OCI-LY3 (cell line): ENCODE measurements at regions not wholly inside any gene's neighbourhood (a gene's known extent, or its start where the extent isn't known, plus 50 kb on each side); places are given as distances from the start of the nearest gene placed in this dataset.

Experiments used
- EZH2phosphoT487 ChIP-seq: fragments of 200-600 bp; shearing (Covaris generic); IDR thresholded peaks from 2 replicates; pipeline ENCODE4 v1.6.1; 2018; ENCODE audit warnings: antibody characterized with exemption, mixed run types, low read depth
- TF ChIP-seq, protein P1 (sequence below): fragments of 200-600, 300-600 bp; sonication (generic); IDR thresholded peaks from 2 replicates; pipeline ENCODE4 v1.5.1; 2014; ENCODE audit warnings: antibody characterized with exemption, low read length, low read depth

DNA sequence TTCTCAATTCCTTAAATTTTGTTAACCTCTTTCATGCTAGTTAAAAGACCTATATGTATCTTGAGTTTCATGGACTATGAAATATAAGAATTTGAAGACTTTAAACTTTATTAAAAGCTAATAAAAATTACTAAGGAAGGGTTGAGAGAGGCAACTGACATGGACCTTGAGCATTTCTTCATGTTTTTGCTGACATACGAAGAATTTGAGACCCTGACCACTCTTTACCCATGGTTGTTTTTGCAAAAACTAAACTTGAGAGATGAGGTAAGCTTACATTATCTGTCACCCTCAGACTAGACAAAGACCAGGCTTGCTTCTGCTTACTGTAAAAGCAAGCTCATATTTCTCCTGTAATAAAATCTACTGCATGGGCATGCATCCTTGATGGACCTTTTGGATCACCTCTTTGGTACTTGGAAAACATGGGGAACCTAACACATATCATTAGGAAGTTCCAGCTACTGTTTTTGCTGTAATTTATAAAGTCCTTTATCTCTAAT lies 338.2 kb upstream of the PABPC4L start:
- TF ChIP-seq, protein P1, sequence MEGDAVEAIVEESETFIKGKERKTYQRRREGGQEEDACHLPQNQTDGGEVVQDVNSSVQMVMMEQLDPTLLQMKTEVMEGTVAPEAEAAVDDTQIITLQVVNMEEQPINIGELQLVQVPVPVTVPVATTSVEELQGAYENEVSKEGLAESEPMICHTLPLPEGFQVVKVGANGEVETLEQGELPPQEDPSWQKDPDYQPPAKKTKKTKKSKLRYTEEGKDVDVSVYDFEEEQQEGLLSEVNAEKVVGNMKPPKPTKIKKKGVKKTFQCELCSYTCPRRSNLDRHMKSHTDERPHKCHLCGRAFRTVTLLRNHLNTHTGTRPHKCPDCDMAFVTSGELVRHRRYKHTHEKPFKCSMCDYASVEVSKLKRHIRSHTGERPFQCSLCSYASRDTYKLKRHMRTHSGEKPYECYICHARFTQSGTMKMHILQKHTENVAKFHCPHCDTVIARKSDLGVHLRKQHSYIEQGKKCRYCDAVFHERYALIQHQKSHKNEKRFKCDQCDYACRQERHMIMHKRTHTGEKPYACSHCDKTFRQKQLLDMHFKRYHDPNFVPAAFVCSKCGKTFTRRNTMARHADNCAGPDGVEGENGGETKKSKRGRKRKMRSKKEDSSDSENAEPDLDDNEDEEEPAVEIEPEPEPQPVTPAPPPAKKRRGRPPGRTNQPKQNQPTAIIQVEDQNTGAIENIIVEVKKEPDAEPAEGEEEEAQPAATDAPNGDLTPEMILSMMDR = no peak
- no peak for TF ChIP-seq EZH2phosphoT487
